Vagina (tissue), 2 donors: ENCODE measurements at regions not wholly inside any gene's neighbourhood (a gene's known extent, or its start where the extent isn't known, plus 50 kb on each side); places are given as distances from the start of the nearest gene placed in this dataset.

Experiments
- DNase-seq, 2 donors: peaks; one replicate each; pipeline ENCODE4 v3.0.0-alpha.2; 2017; ENCODE audit errors: extremely low spot score in 2 of 2
- H3K27ac ChIP-seq: fragments of 200-600 bp; sonication (generic); one replicate; pipeline ENCODE4 v1.5.1; 2019
- H3K27me3 ChIP-seq: fragments of 200-600 bp; sonication (generic); one replicate; pipeline ENCODE4 v1.5.1; 2019
- H3K36me3 ChIP-seq, 2 donors: fragments of 200-600 bp; sonication (generic); one replicate each; pipeline ENCODE4 v1.5.1; 2017 to 2019
- H3K4me1 ChIP-seq: fragments of 200-600 bp; sonication (generic); one replicate; pipeline ENCODE4 v1.5.1; 2019
- H3K4me3 ChIP-seq, 2 donors: fragments of 200-600 bp; sonication (generic); 1 replicate in 1 of 2; 2 replicates in 1 of 2; pipeline ENCODE4 v1.5.1; 2016 to 2019
- H3K9me3 ChIP-seq: fragments of 200-600 bp; sonication (generic); one replicate; pipeline ENCODE4 v1.5.1; 2019
- CTCF ChIP-seq, 3 experiments: fragments of 450-650 bp in 2 of 3; fragments of 200-600 bp in 1 of 3; sonication (generic) in 1 of 3; IDR thresholded peaks; one replicate each; pipeline ENCODE4 v1.5.1; 2017 to 2019; ENCODE audit warnings: antibody characterized with exemption in 3 of 3, mild to moderate bottlenecking in 2 of 3, moderate library complexity in 2 of 3
- POLR2A ChIP-seq, 2 donors: fragments of 450-650 bp; IDR thresholded peaks; one replicate each; pipeline ENCODE4 v1.6.1; 2017; ENCODE audit warnings: antibody characterized with exemption in 2 of 2, mild to moderate bottlenecking in 2 of 2, moderate library complexity in 2 of 2
- POLR2AphosphoS5 ChIP-seq, 2 donors: sonication (generic); formaldehyde crosslinking; IDR thresholded peaks; one replicate each; pipeline ENCODE4 v1.9.0; 2017; ENCODE audit warnings: antibody characterized with exemption in 2 of 2, mild to moderate bottlenecking in 2 of 2, low read depth in 1 of 2; ENCODE audit not compliant: insufficient read depth in 1 of 2
- intact Hi-C: fragments of 100-400 bp; cut with DNase I; formaldehyde crosslinking; loops from one replicate; pipeline ENCODE4 v1.15.1; 2023

- Histone ChIP-seq H3K4me1 (no peaks in the 10 kb centered on the region), H3K4me3 (no peak overlapping the region), H3K36me3 (no peaks in the 10 kb centered on the region), H3K27me3 (no peaks in the 10 kb centered on the region), H3K27ac (no peak overlapping the region), H3K9me3 (no peaks in the 10 kb centered on the region)
- no peak for TF ChIP-seq POLR2AphosphoS5 (IDR thresholded peaks at IDR 0.05; ENCODE audit: insufficient read depth in 1 of 2, low read depth in 1 of 2)
- TF ChIP-seq CTCF (IDR thresholded peaks at IDR 0.05) = no peak
- TF ChIP-seq POLR2A (IDR thresholded peaks at IDR 0.05) = no peak
- DNase-seq = peak in 1 of 2 donors; percentile 58
- intact Hi-C loops = no loop called here
Measured at GRCh38 chr14:97703006-97703760, 906.0 kb downstream of the VRK1 start.

GRCh38 chr14:97704316-97704885 is 907.2 kb downstream of the VRK1 start:
- Histone ChIP-seq H3K36me3 (no peaks in the 10 kb centered on the region), H3K27ac (no peak overlapping the region), H3K4me1 (no peaks in the 10 kb centered on the region), H3K27me3 (no peaks in the 10 kb centered on the region), H3K9me3 (no peaks in the 10 kb centered on the region), H3K4me3 (no peak overlapping the region)
- intact Hi-C loops = no loop called here
- no peak for DNase-seq
- TF ChIP-seq POLR2A (IDR thresholded peaks at IDR 0.05) (no peak), POLR2AphosphoS5 (IDR thresholded peaks at IDR 0.05; ENCODE audit: insufficient read depth in 1 of 2, low read depth in 1 of 2) (no peak), CTCF (IDR thresholded peaks at IDR 0.05) (no peak)

GRCh38 chr14:97705107-97705506 is 907.9 kb downstream of the VRK1 start:
- no peak overlapping the region for H3K27ac ChIP-seq
- H3K4me1 ChIP-seq = no peaks in the 10 kb centered on the region
- no peaks in the 10 kb centered on the region for H3K9me3 ChIP-seq
- H3K27me3 ChIP-seq = no peaks in the 10 kb centered on the region
- no peak overlapping the region for H3K4me3 ChIP-seq
- H3K36me3 ChIP-seq = no peaks in the 10 kb centered on the region
- TF ChIP-seq POLR2A (IDR thresholded peaks at IDR 0.05) (no peak), CTCF (IDR thresholded peaks at IDR 0.05) (no peak), POLR2AphosphoS5 (IDR thresholded peaks at IDR 0.05; ENCODE audit: insufficient read depth in 1 of 2, low read depth in 1 of 2) (no peak)
- intact Hi-C loops = no loop called here
- DNase-seq = no peak

- Histone ChIP-seq H3K4me1 (no peaks in the 10 kb centered on the region), H3K4me3 (no peak overlapping the region), H3K27ac (no peak overlapping the region), H3K27me3 (no peaks in the 10 kb centered on the region), H3K9me3 (no peaks in the 10 kb centered on the region), H3K36me3 (no peaks in the 10 kb centered on the region)
- TF ChIP-seq CTCF (IDR thresholded peaks at IDR 0.05) (no peak), POLR2AphosphoS5 (IDR thresholded peaks at IDR 0.05; ENCODE audit: insufficient read depth in 1 of 2, low read depth in 1 of 2) (no peak), POLR2A (IDR thresholded peaks at IDR 0.05) (no peak)
- intact Hi-C loops = no loop called here
- DNase-seq = peak in 1 of 2 donors; percentile 25
Measured at GRCh38 chr14:97705976-97706375, 908.8 kb downstream of the VRK1 start.

- Histone ChIP-seq H3K27me3 (no peaks in the 10 kb centered on the region), H3K36me3 (no peaks in the 10 kb centered on the region), H3K4me3 (no peak overlapping the region), H3K27ac (no peak overlapping the region), H3K4me1 (no peaks in the 10 kb centered on the region), H3K9me3 (no peaks in the 10 kb centered on the region)
- TF ChIP-seq CTCF (IDR thresholded peaks at IDR 0.05) (no peak), POLR2AphosphoS5 (IDR thresholded peaks at IDR 0.05; ENCODE audit: insufficient read depth in 1 of 2, low read depth in 1 of 2) (no peak), POLR2A (IDR thresholded peaks at IDR 0.05) (no peak)
- intact Hi-C loops = no loop called here
- DNase-seq = peak in 1 of 2 donors; percentile 91
Measured at GRCh38 chr14:97706819-97707218, 909.6 kb downstream of the VRK1 start.
